Adipocyte (in vitro differentiated cells): ENCODE measurements at regions not wholly inside any gene's neighbourhood (a gene's known extent, or its start where the extent isn't known, plus 50 kb on each side); places are given as distances from the start of the nearest gene placed in this dataset.
A peak's percentile ranks its signal among the peaks of the same experiment; 100 is the strongest.

Experiments used
- DNase-seq: peaks from one replicate; pipeline ENCODE4 v3.0.0-alpha.2; 2015; ENCODE audit warnings: low read depth
- H3K27me3 ChIP-seq: replicated peaks from 2 replicates; pipeline ENCODE4 v1.7.0; 2013; ENCODE audit warnings: mild to moderate bottlenecking, low read length, moderate library complexity; ENCODE audit not compliant: control insufficient read depth, insufficient read depth
- H3K36me3 ChIP-seq: 2 replicates; pipeline ENCODE4 v1.7.0; 2013; ENCODE audit warnings: low read length, mild to moderate bottlenecking, moderate library complexity; ENCODE audit not compliant: control insufficient read depth, insufficient read depth, severe bottlenecking
- H3K4me1 ChIP-seq: 2 replicates; pipeline ENCODE4 v1.7.0; 2013; ENCODE audit warnings: mild to moderate bottlenecking, low read length, moderate library complexity; ENCODE audit not compliant: control insufficient read depth, insufficient read depth
- H3K4me3 ChIP-seq: 2 replicates; pipeline ENCODE4 v1.7.0; 2013; ENCODE audit warnings: mild to moderate bottlenecking, low read length, moderate library complexity
- H3K9ac ChIP-seq: 2 replicates; pipeline ENCODE4 v1.7.0; 2013; ENCODE audit warnings: mild to moderate bottlenecking, low read length, moderate library complexity
- H3K9me3 ChIP-seq: 2 replicates; pipeline ENCODE4 v1.7.0; 2013; ENCODE audit warnings: mild to moderate bottlenecking, low read length, moderate library complexity; ENCODE audit not compliant: control insufficient read depth

DNA sequence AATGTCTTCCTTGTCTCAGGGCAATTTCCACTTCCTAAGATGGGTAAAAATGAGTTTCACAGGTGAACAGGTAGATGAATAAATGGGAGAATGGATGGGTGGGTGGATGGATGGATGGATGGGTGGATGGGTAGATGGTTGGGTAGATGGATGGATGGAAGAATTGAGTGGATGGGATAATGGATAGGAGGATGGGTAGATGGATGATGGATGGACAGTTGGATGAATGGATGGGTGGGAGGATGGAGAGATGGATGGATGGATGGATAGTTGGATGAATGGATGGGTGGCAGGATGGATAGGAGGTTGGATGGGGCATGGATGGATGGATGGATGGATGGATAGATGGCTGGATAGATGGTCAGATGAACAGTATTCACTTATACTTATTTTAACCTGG, 90.9 kb downstream of the LRRC30 start:
- H3K4me3 ChIP-seq, result no peak overlapping the region
- peaks cover 6% of the 10 kb centered on the region for H3K4me1 ChIP-seq
- no peaks in the 10 kb centered on the region for H3K9me3 ChIP-seq
- DNase-seq, result no peak
- no peaks in the 10 kb centered on the region for H3K36me3 ChIP-seq
- H3K9ac ChIP-seq, result no peak overlapping the region
- peaks cover 17% of the 10 kb centered on the region for H3K27me3 ChIP-seq

DNA sequence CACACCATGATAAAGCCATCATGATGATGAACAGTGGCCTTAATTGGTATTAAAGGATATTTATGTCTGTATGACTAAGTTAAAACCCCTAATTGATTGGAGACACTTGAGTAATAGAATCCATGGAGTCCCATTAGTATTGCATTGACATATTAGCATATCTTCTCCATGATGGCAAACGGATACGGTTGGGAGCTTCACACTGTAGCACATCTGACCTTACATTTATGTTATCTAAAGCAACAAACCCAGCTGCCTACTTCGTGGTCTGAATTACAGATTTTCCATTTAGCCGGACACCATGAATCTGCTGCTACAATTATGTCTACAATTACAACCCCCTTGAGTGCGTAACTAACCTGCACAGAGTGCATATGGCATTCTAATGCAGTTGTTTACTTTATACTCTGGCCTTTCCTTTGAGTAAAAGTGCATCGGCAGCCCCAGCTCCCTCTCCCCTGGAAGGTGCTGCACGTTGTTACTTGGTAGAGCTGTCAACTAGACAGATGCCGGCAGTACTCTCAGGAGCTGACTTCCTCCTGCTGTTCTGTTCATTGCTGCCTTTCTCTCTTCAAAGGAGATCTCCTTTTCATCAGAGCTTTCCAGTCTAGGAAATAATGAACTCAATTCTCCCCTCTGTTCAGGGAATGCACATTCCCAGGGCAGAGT, 92.1 kb downstream of the LRRC30 start:
- peaks cover 17% of the 10 kb centered on the region for H3K27me3 ChIP-seq
- no peaks in the 10 kb centered on the region for H3K9me3 ChIP-seq
- H3K36me3 ChIP-seq, result no peaks in the 10 kb centered on the region
- H3K9ac ChIP-seq, result no peak overlapping the region
- peaks cover 6% of the 10 kb centered on the region for H3K4me1 ChIP-seq
- no peak overlapping the region for H3K4me3 ChIP-seq
- DNase-seq, result no peak

DNA sequence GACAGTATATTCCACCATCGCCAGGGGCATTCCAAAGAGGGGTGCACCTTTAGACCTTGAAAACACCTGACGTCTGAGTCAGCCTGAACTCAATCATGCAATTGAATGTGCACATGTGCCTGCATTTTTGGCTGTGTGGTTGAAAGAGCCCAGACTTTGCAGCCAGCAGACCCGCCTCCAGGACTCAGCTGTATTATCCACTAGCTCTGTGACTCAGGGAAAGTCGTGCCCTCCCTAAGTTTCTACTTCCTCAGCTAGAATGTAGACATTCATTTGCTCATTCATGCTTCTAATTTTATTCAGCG, 94.2 kb downstream of the LRRC30 start:
- H3K9me3 ChIP-seq, result no peaks in the 10 kb centered on the region
- no peak for DNase-seq
- no peaks in the 10 kb centered on the region for H3K36me3 ChIP-seq
- H3K27me3 ChIP-seq, result peaks cover 7% of the 10 kb centered on the region
- H3K4me3 ChIP-seq, result no peak overlapping the region
- no peak overlapping the region for H3K9ac ChIP-seq
- H3K4me1 ChIP-seq, result peaks cover 12% of the 10 kb centered on the region

DNA sequence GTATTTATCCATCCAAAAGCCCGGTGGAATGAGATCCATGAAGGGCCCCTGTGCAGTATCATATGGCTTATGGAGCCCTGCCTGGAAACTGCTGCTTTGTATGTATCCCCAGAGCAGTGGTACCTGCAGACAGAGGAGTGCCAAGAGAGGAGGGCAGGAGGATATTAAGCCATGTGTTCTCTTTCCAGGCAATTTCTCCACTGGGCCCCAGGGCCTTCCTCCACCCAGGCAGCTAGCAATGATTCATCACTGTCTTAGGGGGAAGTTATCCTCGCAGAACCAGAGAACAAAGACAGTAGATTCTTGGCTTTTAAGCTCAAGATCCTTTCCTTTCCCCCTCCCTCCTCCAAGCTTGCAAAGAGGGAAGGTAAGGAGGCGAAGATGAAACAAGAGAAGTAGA, 98.1 kb downstream of the LRRC30 start:
- peaks cover 12% of the 10 kb centered on the region for H3K4me1 ChIP-seq
- H3K9me3 ChIP-seq, result no peaks in the 10 kb centered on the region
- H3K36me3 ChIP-seq, result no peaks in the 10 kb centered on the region
- no peak overlapping the region for H3K4me3 ChIP-seq
- no peak overlapping the region for H3K9ac ChIP-seq
- H3K27me3 ChIP-seq, result no peaks in the 10 kb centered on the region
- DNase-seq, result peak; percentile 11

DNA sequence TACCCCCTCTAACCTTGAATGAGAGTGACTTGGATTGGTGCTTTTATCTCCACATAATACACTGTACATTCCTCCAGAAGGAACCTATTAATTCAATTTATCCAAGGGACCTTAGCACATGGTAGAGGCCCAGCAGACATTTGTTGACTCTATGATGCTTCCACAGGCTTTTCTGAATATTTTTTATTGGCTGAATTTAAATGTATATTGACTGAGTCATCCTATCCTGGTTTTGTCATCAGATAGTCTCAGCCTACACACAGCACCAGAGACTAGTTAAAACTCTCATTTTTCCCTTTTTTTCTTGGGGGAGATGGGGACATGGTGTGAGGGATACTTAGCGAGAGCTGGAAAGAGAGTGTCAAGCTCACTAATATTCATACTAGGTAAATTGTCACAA, 101.6 kb downstream of the LRRC30 start:
- no peaks in the 10 kb centered on the region for H3K9me3 ChIP-seq
- no peak for DNase-seq

DNA sequence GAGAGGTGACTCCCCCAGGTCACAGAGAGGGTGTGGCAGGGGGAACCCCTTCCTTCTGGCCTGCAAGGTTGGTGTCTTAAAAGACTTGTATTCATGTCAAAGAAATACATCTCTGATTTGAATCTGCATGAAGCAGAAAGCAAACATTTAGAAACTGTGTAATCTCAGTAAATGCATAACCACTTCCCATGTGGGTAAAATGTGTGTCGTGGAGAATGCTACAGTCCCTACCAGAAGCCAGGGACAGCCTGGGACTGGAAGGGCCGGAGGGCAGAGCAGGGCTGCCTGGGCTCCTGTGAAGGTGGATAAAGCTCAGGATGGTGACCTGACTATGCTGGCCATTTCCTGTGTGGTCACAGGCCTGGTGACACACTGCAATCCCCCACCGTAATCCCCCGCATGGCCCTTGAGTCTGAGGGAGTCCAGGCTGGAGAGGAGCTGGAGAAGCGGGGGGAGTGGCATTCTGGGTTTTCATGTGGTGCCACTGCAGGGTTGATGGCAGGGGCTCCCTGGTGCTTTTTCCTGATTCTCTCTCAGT, 102.2 kb downstream of the LRRC30 start:
- Histone ChIP-seq H3K9ac (no peak overlapping the region), H3K4me1 (peaks cover 6% of the 10 kb centered on the region), H3K27me3 (no peaks in the 10 kb centered on the region), H3K36me3 (no peaks in the 10 kb centered on the region), H3K4me3 (no peak overlapping the region), H3K9me3 (no peaks in the 10 kb centered on the region)
- DNase-seq, result no peak

More for the DNA sequence above, 101.6 kb downstream of the LRRC30 start:
- Histone ChIP-seq H3K36me3 (no peaks in the 10 kb centered on the region), H3K27me3 (no peaks in the 10 kb centered on the region), H3K4me1 (peaks cover 6% of the 10 kb centered on the region), H3K4me3 (no peak overlapping the region), H3K9ac (no peak overlapping the region)

DNA sequence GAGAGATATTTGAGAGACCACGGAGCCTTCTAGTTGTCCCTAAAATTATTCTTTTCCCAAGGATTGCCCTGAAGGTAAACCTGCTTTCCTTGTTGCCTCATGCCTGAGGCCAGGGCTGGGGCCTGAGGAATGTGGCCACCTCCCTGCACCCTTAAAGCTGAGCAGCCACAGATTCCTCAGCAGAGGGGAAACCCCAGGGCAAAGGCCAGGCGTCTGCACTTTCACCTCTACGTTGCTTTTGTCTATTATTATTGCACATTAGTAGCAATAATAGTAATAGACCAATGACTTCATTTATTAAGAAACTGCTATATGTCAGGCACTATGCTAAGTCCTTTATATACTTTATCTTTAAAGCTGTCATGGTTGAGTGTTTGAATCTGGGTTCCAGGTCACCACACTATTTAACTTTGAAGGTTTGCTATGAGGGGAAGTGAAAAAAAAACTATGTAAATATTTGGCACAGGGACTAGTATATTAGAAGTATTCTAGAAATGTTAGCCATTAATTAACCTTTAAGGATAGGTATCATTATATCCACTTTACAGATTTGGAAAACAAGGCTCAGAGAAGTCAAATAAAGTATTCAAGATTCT, 104.2 kb downstream of the LRRC30 start:
- H3K9ac ChIP-seq, result no peak overlapping the region
- H3K4me1 ChIP-seq, result no peaks in the 10 kb centered on the region
- no peak overlapping the region for H3K4me3 ChIP-seq
- no peaks in the 10 kb centered on the region for H3K9me3 ChIP-seq
- no peaks in the 10 kb centered on the region for H3K27me3 ChIP-seq
- no peaks in the 10 kb centered on the region for H3K36me3 ChIP-seq
- no peak for DNase-seq

DNA sequence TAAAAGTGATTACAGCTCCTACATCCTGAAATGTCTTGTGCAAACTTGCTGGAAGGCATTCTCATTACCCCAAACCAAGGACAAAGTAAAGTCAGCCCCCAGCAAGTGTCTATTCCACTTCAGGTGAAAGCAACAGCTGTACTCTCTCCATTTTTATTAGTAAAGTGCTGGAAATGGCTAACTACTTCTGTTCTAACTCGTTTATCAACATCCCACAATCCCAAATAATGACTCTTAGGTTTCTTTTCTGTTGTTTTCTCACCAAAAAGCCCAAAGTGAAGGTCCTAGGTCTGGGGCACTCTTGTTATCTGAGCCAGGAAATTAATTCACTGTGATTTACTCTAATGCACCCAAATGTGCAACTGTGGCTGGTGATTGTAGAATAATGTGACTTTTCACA, 105.7 kb downstream of the LRRC30 start:
- H3K9me3 ChIP-seq, result no peaks in the 10 kb centered on the region
- no peak for DNase-seq
- H3K9ac ChIP-seq, result no peak overlapping the region
- no peaks in the 10 kb centered on the region for H3K36me3 ChIP-seq
- H3K4me1 ChIP-seq, result no peaks in the 10 kb centered on the region
- H3K27me3 ChIP-seq, result peaks cover 8% of the 10 kb centered on the region
- H3K4me3 ChIP-seq, result no peak overlapping the region

DNA sequence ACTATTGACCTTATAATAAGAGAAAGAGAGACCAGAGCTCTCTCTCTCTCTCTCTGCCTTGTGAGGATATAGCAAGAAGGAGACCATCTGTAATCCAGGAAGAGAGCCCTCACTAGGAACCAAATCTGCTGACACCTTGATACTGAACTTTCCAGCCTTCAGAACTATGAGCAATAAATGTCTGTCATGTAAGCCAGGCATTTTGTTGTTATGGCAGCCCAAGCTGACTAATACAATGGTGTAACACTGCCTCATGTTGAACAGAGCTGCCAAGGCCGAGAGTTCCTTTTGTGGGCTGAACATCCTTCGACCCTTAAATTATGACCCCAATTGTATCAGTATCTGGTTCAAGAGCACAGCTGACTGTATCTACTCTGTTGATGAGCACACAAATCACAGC, 108.0 kb downstream of the LRRC30 start:
- no peak overlapping the region for H3K4me3 ChIP-seq

DNA sequence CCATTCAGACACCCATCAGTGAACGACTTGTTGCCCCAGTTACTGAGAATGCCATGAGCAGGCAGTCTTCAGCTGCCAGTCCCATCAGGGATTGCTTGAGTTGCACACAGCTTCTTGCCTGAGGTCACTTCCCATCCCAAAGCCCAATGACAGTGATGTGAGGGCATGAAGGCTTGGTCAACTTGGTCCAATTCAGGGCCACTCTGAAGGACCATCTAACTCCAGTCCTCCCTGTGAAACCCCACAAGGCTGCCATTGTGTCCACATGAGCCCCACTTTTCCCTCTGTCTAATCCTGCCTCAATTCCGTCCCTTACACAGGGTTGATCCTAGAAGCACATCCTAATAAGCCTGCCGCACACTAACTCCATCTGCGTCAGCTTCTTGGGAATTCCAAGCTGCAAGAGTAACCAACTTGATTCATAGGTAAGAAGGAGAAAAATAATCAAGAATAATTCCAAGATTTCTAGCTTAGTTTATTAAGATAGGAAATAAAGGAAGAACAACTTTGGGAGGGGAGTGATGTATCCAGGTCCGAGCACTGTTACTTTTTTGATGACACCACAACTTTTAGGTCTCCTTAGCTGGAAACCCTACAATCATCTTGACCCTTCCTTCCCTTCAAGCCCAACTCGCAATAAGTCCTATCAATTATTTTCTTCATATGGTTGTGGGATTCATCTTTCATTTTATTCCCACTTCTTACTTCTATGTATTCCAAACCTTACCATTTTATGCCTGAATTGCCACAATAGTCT, 110.9 kb downstream of the LRRC30 start:
- no peaks in the 10 kb centered on the region for H3K36me3 ChIP-seq
- peaks cover 10% of the 10 kb centered on the region for H3K27me3 ChIP-seq
- H3K9me3 ChIP-seq, result no peaks in the 10 kb centered on the region
- no peak for DNase-seq
- H3K9ac ChIP-seq, result no peak overlapping the region
- H3K4me3 ChIP-seq, result no peak overlapping the region
- H3K4me1 ChIP-seq, result no peaks in the 10 kb centered on the region

More for the DNA sequence above, 108.0 kb downstream of the LRRC30 start:
- H3K4me1 ChIP-seq, result no peaks in the 10 kb centered on the region
- H3K9ac ChIP-seq, result no peak overlapping the region
- H3K9me3 ChIP-seq, result no peaks in the 10 kb centered on the region
- H3K36me3 ChIP-seq, result no peaks in the 10 kb centered on the region
- DNase-seq, result no peak
- peaks cover 10% of the 10 kb centered on the region for H3K27me3 ChIP-seq

DNA sequence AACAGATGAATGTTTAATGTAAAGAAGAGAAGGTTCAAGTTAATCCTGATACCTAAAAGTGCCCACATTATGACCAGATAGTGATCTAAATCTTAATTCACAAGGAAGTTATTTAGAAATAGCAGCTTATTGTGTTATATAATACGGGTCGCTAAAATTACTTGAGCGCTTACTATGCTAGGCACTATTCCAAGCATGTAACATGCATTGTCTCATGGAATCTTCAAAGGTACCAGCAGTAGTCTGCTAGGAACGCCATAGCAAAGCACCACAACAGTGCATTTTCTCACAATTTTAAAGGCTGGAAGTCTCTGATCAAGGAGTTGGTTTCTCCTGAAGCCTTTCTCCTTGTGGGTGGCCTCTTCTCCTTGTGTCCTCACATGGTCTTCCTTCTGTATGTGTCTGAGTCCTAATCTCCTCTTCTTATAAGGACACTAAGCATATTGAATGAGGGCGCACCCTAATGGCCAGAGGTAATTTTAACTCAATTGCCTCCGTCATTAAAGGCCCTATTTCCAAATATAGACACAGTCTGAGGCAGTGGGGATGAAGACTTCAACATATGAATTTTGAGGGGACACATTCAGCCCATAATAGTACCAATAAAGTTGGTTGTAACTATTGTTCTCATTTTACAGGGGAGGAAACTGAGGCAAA, 118.4 kb downstream of the LRRC30 start:
- peaks cover 12% of the 10 kb centered on the region for H3K9me3 ChIP-seq
- H3K4me1 ChIP-seq, result no peaks in the 10 kb centered on the region
- H3K36me3 ChIP-seq, result no peaks in the 10 kb centered on the region
- no peaks in the 10 kb centered on the region for H3K27me3 ChIP-seq
- DNase-seq, result no peak
- H3K4me3 ChIP-seq, result no peak overlapping the region
- H3K9ac ChIP-seq, result no peak overlapping the region
